Right cardiac atrium (tissue), 5 donors: ENCODE measurements at regions not wholly inside any gene's neighbourhood (a gene's known extent, or its start where the extent isn't known, plus 50 kb on each side); places are given as distances from the start of the nearest gene placed in this dataset.
"Not testable (repeated sequence)": the region's sequence is repeated elsewhere in the genome, so short reads cannot be mapped to it uniquely, and the experiment has no call there.

Experiments
- ATAC-seq, 2 donors: fragments of 200-7000 bp; cut with Tn5 transposase; one replicate each; pipeline versions ENCODE4 v1.8.0 to v1.9.1; 2020; ENCODE audit warnings: moderate library complexity in 2 of 2, mild to moderate bottlenecking in 1 of 2
- DNase-seq, 3 donors: peaks; one replicate each; pipeline ENCODE4 v3.0.0-alpha.2; 2020
- H3K27ac ChIP-seq: one replicate; pipeline ENCODE4 v1.5.1; 2013; ENCODE audit warnings: mild to moderate bottlenecking, low read length, control low read depth, moderate library complexity
- H3K27me3 ChIP-seq: one replicate; pipeline ENCODE4 v1.6.1; 2013; ENCODE audit not compliant: control insufficient read depth, insufficient read depth
- H3K4me1 ChIP-seq: one replicate; pipeline ENCODE4 v1.6.1; 2013; ENCODE audit warnings: low read length; ENCODE audit not compliant: control insufficient read depth, insufficient read depth
- H3K4me3 ChIP-seq: one replicate; pipeline ENCODE4 v1.5.1; 2013; ENCODE audit warnings: low read length, control low read depth
- H3K9me3 ChIP-seq: one replicate; pipeline ENCODE4 v1.6.1; 2013; ENCODE audit warnings: low read length; ENCODE audit not compliant: control insufficient read depth
- WGBS: extraction: QIAGEN DNeasy Blood & Tissue Kit; methylation state at CpG from one replicate; pipeline ENCODE4 v1.1.7; 2013; 5-methylcytosine and 5-hydroxymethylcytosine counted together
- intact Hi-C, 4 donors: fragments of 100-400 bp; cut with DNase I; formaldehyde crosslinking; loops; one replicate each; pipeline versions ENCODE4 v1.11.0 to v1.14.0; 2022 to 2023
- donor health status: healthy with polysubstance abuse.
- donor health status: DM: no; HTN: yes; CAD: no.
- donor health status: DM: no; HTN: no; CAD: no.
- donor health status: DM: no; HTN: yes; CAD: no; lungs with severe emphysema.
- donor health status: DM: yes; HTN: yes; CAD: no.

- H3K27ac ChIP-seq: no peak overlapping the region
- intact Hi-C loops: no loop called here
- 70% methylated on average over 1 of the region's 1 CpG for WGBS
Observed at GRCh38 chr7:115226410-115226809, 304.5 kb downstream of the MDFIC start.

DNA sequence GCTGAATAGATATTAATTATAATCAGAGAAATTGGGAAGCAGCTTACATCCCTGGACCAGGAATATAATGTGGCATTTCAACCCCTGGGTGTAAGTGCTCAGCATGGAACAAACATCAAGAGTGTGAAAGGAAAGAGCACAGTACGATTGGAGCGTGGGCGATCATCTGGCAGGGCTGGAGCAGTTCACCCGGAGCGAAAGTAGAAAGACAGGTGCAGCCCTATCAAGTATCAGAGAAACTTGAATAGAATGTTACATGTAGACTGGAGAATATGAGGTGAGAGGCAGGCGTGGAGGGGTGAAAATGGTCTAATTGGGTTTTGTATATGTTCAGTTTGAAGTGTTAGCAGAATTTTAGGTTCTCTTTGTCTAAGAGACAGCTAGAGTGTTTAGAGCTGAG is 303.0 kb downstream of the MDFIC start:
- Histone ChIP-seq H3K27ac (no peak overlapping the region), H3K9me3 (no peaks in the 10 kb centered on the region), H3K4me1 (no peaks in the 10 kb centered on the region), H3K27me3 (no peaks in the 10 kb centered on the region), H3K4me3 (no peak overlapping the region)
- DNase-seq: no peak
- no peak for ATAC-seq
- intact Hi-C loops: no loop called here
- 82% methylated on average over 6 of the region's 6 CpGs for WGBS

More at GRCh38 chr7:115226410-115226809, 304.5 kb downstream of the MDFIC start:
- H3K4me3 ChIP-seq: no peak overlapping the region
- no peaks in the 10 kb centered on the region for H3K9me3 ChIP-seq
- DNase-seq: no peak
- no peak for ATAC-seq
- no peaks in the 10 kb centered on the region for H3K4me1 ChIP-seq
- H3K27me3 ChIP-seq: no peaks in the 10 kb centered on the region

- H3K4me1 ChIP-seq: no peaks in the 10 kb centered on the region
- WGBS: 23% methylated on average over 1 of the region's 1 CpG
- H3K9me3 ChIP-seq: no peaks in the 10 kb centered on the region
- no peak overlapping the region for H3K27ac ChIP-seq
- intact Hi-C loops: no loop called here
- no peaks in the 10 kb centered on the region for H3K27me3 ChIP-seq
- H3K4me3 ChIP-seq: no peak overlapping the region
- peak in 1 of 2 donors; percentile 68 for ATAC-seq
- no peak for DNase-seq
Observed at GRCh38 chr7:115223959-115224358, 302.1 kb downstream of the MDFIC start.

DNA sequence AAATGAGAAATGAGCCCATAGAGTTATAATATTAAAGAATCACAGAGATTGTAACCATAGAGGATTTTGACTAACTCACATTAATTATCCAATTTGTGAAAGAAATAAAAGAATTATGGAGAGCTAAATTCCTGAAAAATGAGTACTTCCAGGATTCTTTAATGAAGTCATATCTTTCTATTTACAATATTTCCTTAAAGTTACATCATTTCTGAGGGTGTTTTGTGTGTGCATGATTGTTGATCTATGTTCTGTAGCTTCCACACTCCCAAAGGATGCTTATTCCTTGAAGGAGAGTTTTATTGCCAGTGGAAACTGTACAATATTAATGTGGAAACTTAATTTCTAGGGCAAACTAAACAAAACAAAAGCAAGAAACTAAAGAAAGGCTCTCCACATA is 299.6 kb downstream of the MDFIC start:
- intact Hi-C loops: no loop called here
- no peaks in the 10 kb centered on the region for H3K9me3 ChIP-seq
- H3K4me3 ChIP-seq: no peak overlapping the region
- no peak overlapping the region for H3K27ac ChIP-seq
- H3K4me1 ChIP-seq: no peaks in the 10 kb centered on the region
- H3K27me3 ChIP-seq: no peaks in the 10 kb centered on the region
- ATAC-seq: no peak
- no peak for DNase-seq

DNA sequence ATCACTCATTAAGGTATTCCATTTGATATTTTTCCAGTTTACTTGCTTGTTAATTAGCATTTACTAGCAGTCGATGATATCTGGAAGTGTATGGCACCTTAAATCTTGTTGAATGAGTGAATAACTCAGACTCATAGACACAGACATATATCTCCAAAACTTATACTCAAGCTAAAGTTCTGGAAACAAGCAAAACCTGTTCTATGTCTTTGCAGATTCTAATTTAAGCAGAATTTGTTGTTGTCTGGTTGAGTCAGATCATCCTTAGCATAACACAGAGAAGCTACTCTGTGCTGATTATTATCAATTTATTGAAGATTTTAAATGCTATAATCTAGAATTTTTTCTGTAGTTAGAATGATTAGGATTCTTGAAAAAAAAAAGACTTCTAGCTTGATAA is 296.2 kb downstream of the MDFIC start:
- ATAC-seq (no peak), DNase-seq (no peak)
- H3K27ac ChIP-seq: no peak overlapping the region
- H3K27me3 ChIP-seq: no peaks in the 10 kb centered on the region
- no peak overlapping the region for H3K4me3 ChIP-seq
- H3K4me1 ChIP-seq: no peaks in the 10 kb centered on the region
- intact Hi-C loops: loop anchor here in 3 of 4 donors (5.0 to 10.0 kb wide), 2 partner anchors 346 to 353 kb away; no protein-coding TSS in a partner anchor
- H3K9me3 ChIP-seq: no peaks in the 10 kb centered on the region
- 96% methylated on average over 1 of the region's 1 CpG for WGBS

GRCh38 chr7:115217373-115217772 is 295.5 kb downstream of the MDFIC start:
- DNase-seq: no peak
- H3K4me1 ChIP-seq: no peaks in the 10 kb centered on the region
- WGBS: 39% methylated on average over 1 of the region's 1 CpG
- no peaks in the 10 kb centered on the region for H3K9me3 ChIP-seq
- no peaks in the 10 kb centered on the region for H3K27me3 ChIP-seq
- ATAC-seq: no peak
- intact Hi-C loops: loop anchor here in 3 of 4 donors (5.0 to 10.0 kb wide), 2 partner anchors 345 to 353 kb away; no protein-coding TSS in a partner anchor
- no peak overlapping the region for H3K27ac ChIP-seq
- H3K4me3 ChIP-seq: no peak overlapping the region

GRCh38 chr7:115216652-115217051 is 294.8 kb downstream of the MDFIC start:
- Histone ChIP-seq H3K4me3 (no peak overlapping the region), H3K4me1 (no peaks in the 10 kb centered on the region), H3K9me3 (no peaks in the 10 kb centered on the region), H3K27me3 (no peaks in the 10 kb centered on the region), H3K27ac (no peak overlapping the region)
- ATAC-seq (no peak), DNase-seq (no peak)
- intact Hi-C loops: loop anchor here in 3 of 4 donors (5.0 to 10.0 kb wide), 2 partner anchors 344 to 352 kb away; no protein-coding TSS in a partner anchor
- WGBS: 85% methylated on average over 1 of the region's 1 CpG

GRCh38 chr7:115211171-115211570 is 289.3 kb downstream of the MDFIC start:
- ATAC-seq: peak in 1 of 2 donors; percentile 50
- Histone ChIP-seq H3K9me3 (peaks cover 2% of the 10 kb centered on the region), H3K4me3 (no peak overlapping the region), H3K27me3 (no peaks in the 10 kb centered on the region), H3K4me1 (no peaks in the 10 kb centered on the region), H3K27ac (no peak overlapping the region)
- DNase-seq: no peak
- WGBS: 34% methylated on average over 1 of the region's 1 CpG
- intact Hi-C loops: loop anchor here in 2 of 4 donors (10.0 kb wide), 1 partner anchor 346 kb away; no protein-coding TSS in a partner anchor

DNA sequence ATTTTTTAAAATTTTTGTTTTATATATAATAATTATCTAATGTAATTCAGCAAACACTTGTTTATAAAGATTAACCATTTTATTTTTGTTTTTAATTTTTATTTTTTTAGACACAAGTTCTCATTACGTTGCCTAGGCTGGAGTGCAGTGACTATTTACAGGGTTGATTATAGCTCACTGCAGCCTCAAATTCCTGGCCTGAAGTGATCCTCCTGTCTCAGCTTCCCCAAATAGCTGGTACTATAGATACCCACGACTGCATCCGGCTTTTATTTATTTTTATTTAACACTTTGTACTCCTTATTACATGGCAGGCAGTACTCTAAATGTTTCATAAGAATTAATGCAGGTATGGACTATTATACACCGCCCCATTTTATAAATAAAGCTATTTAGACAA is 288.7 kb downstream of the MDFIC start:
- Histone ChIP-seq H3K27me3 (no peaks in the 10 kb centered on the region), H3K27ac (no peak overlapping the region), H3K9me3 (peaks cover 2% of the 10 kb centered on the region), H3K4me3 (no peak overlapping the region), H3K4me1 (no peaks in the 10 kb centered on the region)
- intact Hi-C loops: loop anchor here in 2 of 4 donors (10.0 kb wide), 1 partner anchor 346 kb away; no protein-coding TSS in a partner anchor
- ATAC-seq: no peak
- WGBS: 58% methylated on average over 4 of the region's 4 CpGs
- no peak for DNase-seq

DNA sequence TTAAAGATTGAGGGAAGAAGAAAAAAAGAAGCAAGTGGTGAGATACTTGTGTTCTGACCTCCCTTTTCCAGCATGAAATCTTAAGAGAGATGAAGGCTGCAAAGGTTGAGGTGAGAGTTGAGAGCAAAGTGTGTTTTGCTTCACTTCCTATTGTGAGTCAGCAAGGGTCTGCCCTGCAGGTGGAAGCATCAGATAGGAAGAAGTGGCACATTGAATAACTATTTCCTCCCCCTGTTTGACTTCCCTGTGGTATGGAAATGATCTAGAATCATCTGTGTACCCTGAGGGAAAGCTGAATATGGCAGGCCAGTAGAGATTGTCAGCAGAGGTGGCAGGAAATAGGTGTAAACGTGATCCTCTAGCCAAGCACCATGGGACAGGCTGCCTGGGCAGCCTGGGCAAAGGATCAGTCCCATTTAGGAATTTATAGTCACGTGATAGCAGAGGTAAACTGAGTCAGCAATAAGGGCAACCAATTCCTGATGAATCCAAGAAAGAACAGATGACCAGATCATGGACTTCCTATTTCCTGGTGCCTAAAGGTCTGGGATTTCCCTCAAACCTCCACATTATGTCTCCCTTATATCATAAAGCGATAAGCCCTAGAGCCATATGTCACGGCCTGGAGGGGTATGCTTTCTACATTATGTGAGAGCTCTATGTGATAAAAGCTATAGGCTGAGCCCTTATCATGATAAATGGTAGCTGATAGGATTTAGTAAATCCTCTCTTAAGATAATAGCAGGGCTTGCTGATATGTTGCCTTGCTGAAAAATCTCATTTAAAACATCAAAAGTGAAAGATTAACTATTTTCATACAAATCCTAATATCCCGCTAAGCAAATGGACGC is 287.0 kb downstream of the MDFIC start:
- DNase-seq: no peak
- WGBS: 77% methylated on average over 6 of the region's 6 CpGs
- ATAC-seq: no peak
- Histone ChIP-seq H3K27me3 (no peaks in the 10 kb centered on the region), H3K4me1 (no peaks in the 10 kb centered on the region), H3K9me3 (peaks cover 2% of the 10 kb centered on the region), H3K27ac (no peak overlapping the region), H3K4me3 (no peak overlapping the region)
- intact Hi-C loops: no loop called here

GRCh38 chr7:115206374-115206773 is 284.5 kb downstream of the MDFIC start:
- H3K27ac ChIP-seq, H3K4me1 ChIP-seq, DNase-seq, H3K27me3 ChIP-seq, H3K9me3 ChIP-seq, intact Hi-C loops, H3K4me3 ChIP-seq, ATAC-seq: not testable (repeated sequence)
- 73% methylated on average over 2 of the region's 2 CpGs for WGBS
